Keratinocyte (primary cell): ENCODE measurements at regions not wholly inside any gene's neighbourhood (a gene's known extent, or its start where the extent isn't known, plus 50 kb on each side); places are given as distances from the start of the nearest gene placed in this dataset.

Source experiments
- CTCF ChIP-seq, 3 experiments: IDR thresholded peaks in 1 of 3; conservative IDR thresholded peaks in 1 of 3; optimal IDR thresholded peaks in 1 of 3; 2 replicates in 2 of 3; 3 replicates in 1 of 3; pipeline versions ENCODE3 to v1.5.1; 2011; ENCODE audit warnings: low read length in 3 of 3, mild to moderate bottlenecking in 3 of 3, moderate library complexity in 2 of 3, control low read depth in 1 of 3, inconsistent platforms in 1 of 3; ENCODE audit not compliant: insufficient read depth in 2 of 3; ENCODE audit errors: extremely low read depth in 1 of 3
- EZH2 ChIP-seq: IDR thresholded peaks from one replicate; pipeline ENCODE4 v1.6.1; 2012; ENCODE audit warnings: inconsistent platforms, mild to moderate bottlenecking, low read length, moderate library complexity

GRCh38 chr13:88031980-88032559, 360.9 kb downstream of the SLITRK5 start:
- TF ChIP-seq EZH2: no peak
- no peak for TF ChIP-seq CTCF (optimal IDR thresholded peaks at IDR 0.05 in 1 of 3, IDR thresholded peaks at IDR 0.05 in 1 of 3, conservative IDR thresholded peaks at IDR 0.05 in 1 of 3; ENCODE audit: extremely low read depth in 1 of 3, insufficient read depth in 2 of 3, low read length in 3 of 3)
